ENCODE measurements at regions not wholly inside any gene's neighbourhood (a gene's known extent, or its start where the extent isn't known, plus 50 kb on each side); places are given as distances from the start of the nearest gene placed in this dataset.
A peak's percentile ranks its signal among the peaks of the same experiment; 100 is the strongest.

DNA sequence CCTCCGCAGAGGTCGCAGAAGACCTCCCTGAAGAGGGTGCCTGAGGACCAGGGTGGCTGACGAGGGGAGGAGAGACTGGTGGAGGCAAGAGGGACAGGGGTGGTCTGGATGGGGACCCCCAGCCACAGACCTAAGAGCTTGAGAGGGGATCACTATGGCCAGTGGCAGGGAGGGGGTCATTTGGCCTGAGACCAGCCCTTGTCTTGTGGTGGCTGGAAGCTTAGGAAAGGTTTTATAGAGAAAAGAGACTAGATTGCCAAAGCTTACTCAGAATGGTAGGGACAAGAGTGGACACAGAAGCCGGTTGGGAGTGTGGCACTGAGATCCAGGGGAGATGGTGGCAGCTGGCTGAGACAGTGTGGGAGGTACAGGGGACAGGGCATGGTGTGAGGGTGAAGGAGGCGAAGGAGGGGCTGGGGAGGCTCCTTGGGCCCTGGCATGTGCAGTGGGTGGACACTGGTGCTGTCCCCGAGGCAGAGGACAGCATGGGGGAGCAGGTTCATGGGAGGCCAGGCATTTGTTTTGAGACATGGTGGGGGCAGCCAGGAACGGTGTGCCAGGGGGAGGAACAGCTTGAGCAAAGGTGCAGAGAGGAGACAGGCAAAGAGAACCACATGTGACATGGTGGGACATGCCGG is 123.0 kb downstream of the C9orf50 start:
- 57 to 67% methylated on average over 8 of the region's 8 CpGs for WGBS, 2 donors
- H3K4me3 ChIP-seq = peak overlapping the region in 3 of 4 donors; percentile 54 to 76 (median 75)
- peaks cover 39 to 65% (median 43%) of the 10 kb centered on the region in 4 donors for H3K4me1 ChIP-seq
- H3K36me3 ChIP-seq = peaks cover 0 to 21% (median 7%) of the 10 kb centered on the region in 4 donors
- no peaks in the 10 kb centered on the region for H3K9me3 ChIP-seq
- peak overlapping the region; percentile 93 to 99 (median 96) for H3K27ac ChIP-seq
- no peaks in the 10 kb centered on the region for H3K27me3 ChIP-seq
- DNase-seq (no peak), ATAC-seq (ENCODE audit: low FRiP score in 2 of 2) (no peak)
- TF ChIP-seq POLR2AphosphoS5 (IDR thresholded peaks at IDR 0.05) (no peak), POLR2A (IDR thresholded peaks at IDR 0.05) (no peak), EP300 (IDR thresholded peaks at IDR 0.05) (no peak)
- TF ChIP-seq, protein P1, sequence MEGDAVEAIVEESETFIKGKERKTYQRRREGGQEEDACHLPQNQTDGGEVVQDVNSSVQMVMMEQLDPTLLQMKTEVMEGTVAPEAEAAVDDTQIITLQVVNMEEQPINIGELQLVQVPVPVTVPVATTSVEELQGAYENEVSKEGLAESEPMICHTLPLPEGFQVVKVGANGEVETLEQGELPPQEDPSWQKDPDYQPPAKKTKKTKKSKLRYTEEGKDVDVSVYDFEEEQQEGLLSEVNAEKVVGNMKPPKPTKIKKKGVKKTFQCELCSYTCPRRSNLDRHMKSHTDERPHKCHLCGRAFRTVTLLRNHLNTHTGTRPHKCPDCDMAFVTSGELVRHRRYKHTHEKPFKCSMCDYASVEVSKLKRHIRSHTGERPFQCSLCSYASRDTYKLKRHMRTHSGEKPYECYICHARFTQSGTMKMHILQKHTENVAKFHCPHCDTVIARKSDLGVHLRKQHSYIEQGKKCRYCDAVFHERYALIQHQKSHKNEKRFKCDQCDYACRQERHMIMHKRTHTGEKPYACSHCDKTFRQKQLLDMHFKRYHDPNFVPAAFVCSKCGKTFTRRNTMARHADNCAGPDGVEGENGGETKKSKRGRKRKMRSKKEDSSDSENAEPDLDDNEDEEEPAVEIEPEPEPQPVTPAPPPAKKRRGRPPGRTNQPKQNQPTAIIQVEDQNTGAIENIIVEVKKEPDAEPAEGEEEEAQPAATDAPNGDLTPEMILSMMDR (IDR thresholded peaks at IDR 0.05) = no peak

- H3K4me1 ChIP-seq = peaks cover 41 to 70% (median 45%) of the 10 kb centered on the region in 4 donors
- TF ChIP-seq POLR2AphosphoS5 (IDR thresholded peaks at IDR 0.05) = no peak
- TF ChIP-seq EP300 (IDR thresholded peaks at IDR 0.05) = no peak
- TF ChIP-seq, protein P1 (IDR thresholded peaks at IDR 0.05) = no peak
- TF ChIP-seq POLR2A (IDR thresholded peaks at IDR 0.05) = no peak
- DNase-seq (peak in 1 of 2 donors; percentile 78), ATAC-seq (ENCODE audit: low FRiP score in 2 of 2) (peak in 1 of 2 donors; percentile 2)
- no peaks in the 10 kb centered on the region for H3K9me3 ChIP-seq
- 18 to 28% methylated on average over 9 to 10 of the region's 16 CpGs for WGBS, 2 donors
- peak overlapping the region; percentile 4 to 76 (median 64) for H3K4me3 ChIP-seq
- no peaks in the 10 kb centered on the region for H3K27me3 ChIP-seq
- peak overlapping the region; percentile 93 to 99 (median 96) for H3K27ac ChIP-seq
- H3K36me3 ChIP-seq = peaks cover 0 to 28% (median 8%) of the 10 kb centered on the region in 4 donors
Observed at GRCh38 chr9:129497005-129497812, 123.7 kb downstream of the C9orf50 start.

- Histone ChIP-seq H3K27me3 (no peaks in the 10 kb centered on the region), H3K36me3 (peaks cover 0 to 28% (median 8%) of the 10 kb centered on the region in 4 donors), H3K4me3 (peak overlapping the region; percentile 54 to 76 (median 70)), H3K4me1 (peaks cover 44 to 76% (median 52%) of the 10 kb centered on the region in 4 donors), H3K27ac (peak overlapping the region; percentile 93 to 99 (median 96)), H3K9me3 (no peaks in the 10 kb centered on the region)
- ATAC-seq (ENCODE audit: low FRiP score in 2 of 2) (peak; percentile 85 to 89), DNase-seq (peak; percentile 96)
- 1 to 2% methylated on average over 8 to 22 of the region's 43 CpGs for WGBS, 2 donors
- TF ChIP-seq EP300 (IDR thresholded peaks at IDR 0.05) = peak in 1 of 4 donors; percentile 52
- TF ChIP-seq, protein P1 (IDR thresholded peaks at IDR 0.05) = peak in 2 of 6 experiments; percentile 14 to 15
- peak in 3 of 4 donors; percentile 36 to 84 (median 36) for TF ChIP-seq POLR2A (IDR thresholded peaks at IDR 0.05)
- peak; percentile 75 to 89 for TF ChIP-seq POLR2AphosphoS5 (IDR thresholded peaks at IDR 0.05)
Observed at GRCh38 chr9:129496473-129497004, 124.4 kb downstream of the C9orf50 start.

DNA sequence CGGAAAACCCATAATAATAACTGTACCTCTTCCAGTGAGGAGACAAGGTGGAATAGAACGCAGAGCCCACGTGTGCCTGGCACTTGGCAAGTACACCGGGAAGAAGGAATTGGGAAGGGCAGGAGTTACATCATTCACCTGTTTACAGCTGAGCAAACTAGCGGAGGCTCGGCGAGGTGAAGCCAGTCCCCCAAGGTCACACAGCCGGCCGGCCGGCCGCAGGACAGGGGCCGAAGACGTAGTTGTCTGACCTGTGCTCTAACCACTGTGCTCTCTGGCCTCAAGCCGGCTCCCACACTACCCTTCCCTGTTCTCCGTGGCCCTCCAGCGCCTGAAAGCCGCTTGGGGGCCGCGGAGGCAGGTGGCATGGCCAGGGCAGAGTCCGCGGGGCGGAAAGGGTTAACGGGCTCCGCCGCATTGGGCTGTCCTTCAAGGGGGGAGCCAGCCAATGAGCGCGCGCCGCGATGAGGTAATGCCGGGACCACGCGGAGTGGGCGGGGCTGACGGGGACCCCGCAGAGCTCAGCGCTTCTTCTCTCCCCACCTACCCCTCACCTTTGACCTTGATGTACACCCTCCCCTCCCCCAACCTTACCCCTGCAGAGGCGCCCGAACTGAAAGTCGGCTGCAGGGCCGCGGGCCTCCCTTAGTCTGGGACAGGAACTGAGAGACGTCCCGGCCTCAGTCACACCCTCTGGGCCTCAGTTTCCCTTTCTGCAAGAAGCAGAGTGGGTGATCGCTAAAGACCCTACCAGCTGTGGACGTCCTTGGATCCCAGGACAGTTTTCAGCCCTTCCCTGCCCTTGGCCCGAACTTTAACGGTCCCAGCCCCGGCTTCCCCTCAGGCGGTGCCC is 125.1 kb downstream of the C9orf50 start:
- DNase-seq (peak; percentile 93 to 98), ATAC-seq (ENCODE audit: low FRiP score in 2 of 2) (peak; percentile 88 to 91)
- Histone ChIP-seq H3K27me3 (no peaks in the 10 kb centered on the region), H3K4me3 (peak overlapping the region; percentile 54 to 76 (median 70)), H3K9me3 (no peaks in the 10 kb centered on the region), H3K36me3 (peaks cover 0 to 22% (median 8%) of the 10 kb centered on the region in 4 donors), H3K27ac (peak overlapping the region; percentile 93 to 99 (median 96)), H3K4me1 (peaks cover 51 to 78% (median 59%) of the 10 kb centered on the region in 4 donors)
- TF ChIP-seq POLR2A (IDR thresholded peaks at IDR 0.05) (peak in 2 of 4 donors; percentile 39 to 61), EP300 (IDR thresholded peaks at IDR 0.05) (peak in 1 of 4 donors; percentile 8), POLR2AphosphoS5 (IDR thresholded peaks at IDR 0.05) (peak; percentile 5 to 54)
- TF ChIP-seq, protein P1 (IDR thresholded peaks at IDR 0.05) = peak in 1 of 6 experiments; percentile 18
- 4 to 18% methylated on average over 15 to 45 of the region's 50 CpGs for WGBS, 2 donors
